OCI-LY7 (cell line): ENCODE measurements at regions not wholly inside any gene's neighbourhood (a gene's known extent, or its start where the extent isn't known, plus 50 kb on each side); places are given as distances from the start of the nearest gene placed in this dataset.

Experiments used
- BruUV-seq: library from RNA; stranded (reverse); fragments of 400-500 nt; replicated peaks from 2 replicates; lab custom pipeline; 2021; lab: Mats Ljungman, UMichigan
- CTCF ChIA-PET: fragments of 300-600 bp; sonication (Branson Sonifier 250); formaldehyde crosslinking; loops from one replicate; lab custom pipeline; 2022; ENCODE audit warnings: antibody characterized with exemption; ENCODE audit not compliant: unreplicated experiment; lab: Charles Lee
- POLR2A ChIA-PET: fragments of 300-600 bp; sonication (Branson Sonifier 250); formaldehyde crosslinking; loops from one replicate; lab custom pipeline; 2022; ENCODE audit warnings: antibody characterized with exemption; lab: Charles Lee
- DNase-seq: peaks from one replicate; pipeline ENCODE4 v3.0.0-alpha.2; 2015; ENCODE audit warnings: low spot score
- H2AFZ ChIP-seq: fragments of 200-600 bp; sonication (generic), shearing (Covaris generic); 2 replicates; pipeline ENCODE4 v1.6.1; 2014; ENCODE audit warnings: mild to moderate bottlenecking, antibody characterized with exemption, low read length, moderate library complexity
- H3K27ac ChIP-seq: fragments of 200-600 bp; sonication (generic); 2 replicates; pipeline ENCODE4 v1.5.1; 2014; ENCODE audit warnings: mixed run types, low read depth, mild to moderate bottlenecking, moderate library complexity, low read length, inconsistent platforms; ENCODE audit not compliant: poor library complexity, severe bottlenecking
- H3K36me3 ChIP-seq: fragments of 200-600 bp; sonication (generic); 2 replicates; pipeline ENCODE4 v1.6.1; 2014; ENCODE audit warnings: mild to moderate bottlenecking, antibody characterized with exemption, low read length, moderate library complexity, mixed read lengths; ENCODE audit not compliant: insufficient read depth
- H3K4me1 ChIP-seq: fragments of 200-600 bp; sonication (generic); 2 replicates; pipeline ENCODE4 v1.5.1; 2014; ENCODE audit warnings: mild to moderate bottlenecking, low read length; ENCODE audit not compliant: insufficient read depth, poor library complexity, severe bottlenecking
- H3K4me2 ChIP-seq: fragments of 200-600 bp; sonication (generic); 2 replicates; pipeline ENCODE4 v1.6.1; 2014; ENCODE audit warnings: mild to moderate bottlenecking, low read length
- H3K4me3 ChIP-seq: fragments of 200-600 bp; sonication (generic); 2 replicates; pipeline ENCODE4 v1.5.1; 2014; ENCODE audit warnings: mild to moderate bottlenecking, low read depth, low read length; ENCODE audit not compliant: poor library complexity, severe bottlenecking
- H3K79me2 ChIP-seq: fragments of 200-600 bp; sonication (generic); 2 replicates; pipeline ENCODE4 v1.6.1; 2016; ENCODE audit warnings: low read depth, mild to moderate bottlenecking, low read length, moderate library complexity, mixed read lengths; ENCODE audit not compliant: insufficient read depth
- H3K9me2 ChIP-seq: fragments of 200-600 bp; sonication (generic); 2 replicates; pipeline ENCODE4 v1.6.1; 2016; ENCODE audit warnings: mild to moderate bottlenecking, low read length, mixed read lengths; ENCODE audit not compliant: insufficient read depth
- H3K9me3 ChIP-seq: fragments of 200-600 bp; sonication (generic); 2 replicates; pipeline ENCODE4 v1.6.1; 2014; ENCODE audit warnings: mild to moderate bottlenecking, mixed run types, low read length, mixed read lengths
- H4K20me1 ChIP-seq: fragments of 200-600 bp; sonication (generic); 2 replicates; pipeline ENCODE4 v1.6.1; 2014; ENCODE audit warnings: mild to moderate bottlenecking, antibody characterized with exemption, low read length, moderate library complexity, mixed read lengths; ENCODE audit not compliant: insufficient read depth
- EZH2phosphoT487 ChIP-seq: fragments of 200-600 bp; sonication (generic); IDR thresholded peaks from 2 replicates; pipeline ENCODE4 v1.6.1; 2018; ENCODE audit warnings: low read depth, borderline replicate concordance, mild to moderate bottlenecking, mixed run types, antibody characterized with exemption, low read length, moderate library complexity, mixed read lengths
- intact Hi-C: fragments of 100-400 bp; cut with micrococcal nuclease; formaldehyde crosslinking; loops from one replicate; pipeline ENCODE4 v1.10.0; 2022; ENCODE audit not compliant: unreplicated experiment
- TF ChIP-seq, protein P1 (sequence below): fragments of 200-600 bp; sonication (generic); conservative IDR thresholded peaks from 2 replicates; pipeline ENCODE4 v1.5.1; 2014; ENCODE audit warnings: mild to moderate bottlenecking, antibody characterized with exemption, low read length, moderate library complexity, mixed read lengths

DNA sequence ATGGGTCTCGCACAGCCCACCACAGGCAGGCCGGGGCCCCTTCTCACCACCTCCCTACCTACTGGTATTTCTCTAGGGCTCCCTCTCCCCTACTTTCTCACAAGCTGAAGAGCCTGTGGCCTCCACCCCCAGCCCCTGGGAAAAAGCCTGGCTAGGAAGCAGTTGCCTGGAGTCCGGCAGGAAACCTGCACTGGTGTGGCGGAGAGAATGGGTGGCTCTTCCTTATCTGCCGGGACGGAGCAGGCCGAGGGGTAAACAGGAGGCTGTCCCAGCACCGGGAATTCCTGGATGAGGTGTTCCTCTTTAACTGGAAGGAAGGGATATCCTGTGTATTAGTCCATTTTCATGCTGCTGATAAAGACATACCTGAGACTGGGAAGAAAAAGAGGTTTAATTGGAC, 125.8 kb downstream of the TLR5 start:
- DNase-seq: no peak
- H3K9me3 ChIP-seq: no peaks in the 10 kb centered on the region
- intact Hi-C loops: no loop called here
- no peak overlapping the region for H3K4me2 ChIP-seq
- H3K79me2 ChIP-seq: no peaks in the 10 kb centered on the region
- H3K4me3 ChIP-seq: no peak overlapping the region
- H3K27ac ChIP-seq: no peak overlapping the region
- POLR2A ChIA-PET: no interaction called here
- no peaks in the 10 kb centered on the region for H4K20me1 ChIP-seq
- BruUV-seq: no TSS peak
- no peaks in the 10 kb centered on the region for H3K9me2 ChIP-seq
- no peak overlapping the region for H2AFZ ChIP-seq
- CTCF ChIA-PET: no interaction called here
- H3K36me3 ChIP-seq: no peaks in the 10 kb centered on the region
- TF ChIP-seq, protein P1, sequence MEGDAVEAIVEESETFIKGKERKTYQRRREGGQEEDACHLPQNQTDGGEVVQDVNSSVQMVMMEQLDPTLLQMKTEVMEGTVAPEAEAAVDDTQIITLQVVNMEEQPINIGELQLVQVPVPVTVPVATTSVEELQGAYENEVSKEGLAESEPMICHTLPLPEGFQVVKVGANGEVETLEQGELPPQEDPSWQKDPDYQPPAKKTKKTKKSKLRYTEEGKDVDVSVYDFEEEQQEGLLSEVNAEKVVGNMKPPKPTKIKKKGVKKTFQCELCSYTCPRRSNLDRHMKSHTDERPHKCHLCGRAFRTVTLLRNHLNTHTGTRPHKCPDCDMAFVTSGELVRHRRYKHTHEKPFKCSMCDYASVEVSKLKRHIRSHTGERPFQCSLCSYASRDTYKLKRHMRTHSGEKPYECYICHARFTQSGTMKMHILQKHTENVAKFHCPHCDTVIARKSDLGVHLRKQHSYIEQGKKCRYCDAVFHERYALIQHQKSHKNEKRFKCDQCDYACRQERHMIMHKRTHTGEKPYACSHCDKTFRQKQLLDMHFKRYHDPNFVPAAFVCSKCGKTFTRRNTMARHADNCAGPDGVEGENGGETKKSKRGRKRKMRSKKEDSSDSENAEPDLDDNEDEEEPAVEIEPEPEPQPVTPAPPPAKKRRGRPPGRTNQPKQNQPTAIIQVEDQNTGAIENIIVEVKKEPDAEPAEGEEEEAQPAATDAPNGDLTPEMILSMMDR: no peak
- TF ChIP-seq EZH2phosphoT487: no peak
- H3K4me1 ChIP-seq: no peaks in the 10 kb centered on the region

DNA sequence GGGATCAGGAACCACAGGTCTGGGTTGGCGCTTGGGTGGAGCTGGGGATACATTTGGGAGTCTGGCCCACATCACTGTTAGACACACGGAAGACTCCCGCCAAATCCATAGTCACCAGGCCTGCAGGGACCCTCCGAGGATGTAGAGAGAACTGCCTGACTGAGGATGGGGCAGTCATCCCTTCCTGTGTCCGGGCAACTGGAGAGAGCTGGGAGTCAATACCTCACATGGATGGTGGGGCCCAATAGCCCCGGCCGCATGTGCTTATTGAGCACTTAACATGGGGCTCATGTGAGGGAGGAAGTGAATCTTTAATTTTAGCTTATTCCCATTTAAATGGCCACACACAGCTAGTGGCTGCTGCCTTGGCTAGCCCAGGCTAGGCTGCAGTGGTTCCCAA, 124.5 kb downstream of the TLR5 start:
- TF ChIP-seq EZH2phosphoT487: no peak
- TF ChIP-seq, protein P1: no peak
- H3K4me1 ChIP-seq: no peaks in the 10 kb centered on the region

DNA sequence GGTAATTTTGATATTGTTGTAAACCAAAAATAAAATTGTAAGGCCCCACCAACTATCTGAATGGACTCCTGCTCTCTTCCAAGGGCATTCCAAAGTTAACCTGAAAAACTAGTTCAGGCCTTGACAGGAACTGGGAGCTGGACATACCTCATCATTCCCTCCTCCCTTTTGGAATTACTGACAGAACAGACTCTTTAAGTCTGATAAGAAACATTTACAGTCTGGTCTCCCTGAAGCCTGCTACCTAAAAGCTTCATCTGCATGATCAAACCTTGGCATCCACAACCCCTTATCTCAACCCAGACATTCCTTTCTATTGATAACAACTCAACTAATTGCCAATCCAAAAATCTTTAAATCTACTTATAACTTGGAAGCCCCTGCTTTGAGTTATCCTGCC, 123.8 kb downstream of the TLR5 start:
- H3K79me2 ChIP-seq: no peaks in the 10 kb centered on the region
- no peak for DNase-seq
- H3K9me2 ChIP-seq: no peaks in the 10 kb centered on the region
- H3K27ac ChIP-seq: no peak overlapping the region
- H3K4me1 ChIP-seq: no peaks in the 10 kb centered on the region
- H3K9me3 ChIP-seq: no peaks in the 10 kb centered on the region
- H3K36me3 ChIP-seq: no peaks in the 10 kb centered on the region
- intact Hi-C loops: no loop called here
- TF ChIP-seq EZH2phosphoT487: no peak
- TF ChIP-seq, protein P1: no peak
- no peak overlapping the region for H2AFZ ChIP-seq
- POLR2A ChIA-PET: no interaction called here
- no peaks in the 10 kb centered on the region for H4K20me1 ChIP-seq
- H3K4me3 ChIP-seq: no peak overlapping the region
- CTCF ChIA-PET: no interaction called here
- H3K4me2 ChIP-seq: no peak overlapping the region
- BruUV-seq: no TSS peak

More for the DNA sequence above, 124.5 kb downstream of the TLR5 start:
- Histone ChIP-seq H4K20me1 (no peaks in the 10 kb centered on the region), H3K4me3 (no peak overlapping the region), H3K4me2 (no peak overlapping the region), H3K9me2 (no peaks in the 10 kb centered on the region), H3K9me3 (no peaks in the 10 kb centered on the region), H3K27ac (no peak overlapping the region), H3K79me2 (no peaks in the 10 kb centered on the region), H2AFZ (no peak overlapping the region), H3K36me3 (no peaks in the 10 kb centered on the region)
- no peak for DNase-seq
- no TSS peak for BruUV-seq
- POLR2A ChIA-PET: no interaction called here
- CTCF ChIA-PET: no interaction called here
- intact Hi-C loops: no loop called here
